Endothelial cell of umbilical vein (primary cell): ENCODE measurements at regions not wholly inside any gene's neighbourhood (a gene's known extent, or its start where the extent isn't known, plus 50 kb on each side); places are given as distances from the start of the nearest gene placed in this dataset.
"Not testable (repeated sequence)": the region's sequence is repeated elsewhere in the genome, so short reads cannot be mapped to it uniquely, and the experiment has no call there.

ENCODE experiments used
- BruUV-seq: library from RNA; stranded (reverse); fragments of 400-500 nt; replicated peaks from 2 replicates; lab custom pipeline; 2021; lab: Mats Ljungman, UMichigan
- CTCF ChIA-PET: fragments of 300-600, 350-600 bp; sonication (Branson Sonifier 250); formaldehyde crosslinking; loops from one replicate; lab custom pipeline; 2021; ENCODE audit warnings: antibody characterized with exemption, inconsistent platforms; lab: Charles Lee
- POLR2A ChIA-PET: fragments of 300-600, 350-600 bp; sonication (Branson Sonifier 250); formaldehyde crosslinking; loops from one replicate; lab custom pipeline; 2021; ENCODE audit warnings: antibody characterized with exemption, inconsistent platforms; lab: Charles Lee
- DNase-seq: peaks from one replicate; pipeline ENCODE4 v3.0.0-alpha.2; 2011; ENCODE audit warnings: low read depth, low spot score
- FAIRE-seq: peaks from 2 replicates; lab custom pipeline; 2011; peaks lifted over from hg19 to GRCh38; lab: Jason Lieb, UNC
- H2AFZ ChIP-seq: 2 replicates; pipeline ENCODE4 v1.6.0; 2012; ENCODE audit warnings: low read depth, low read length, control low read depth, inconsistent platforms
- H3K27ac ChIP-seq: 2 replicates; pipeline ENCODE4 v1.5.1; 2011; ENCODE audit warnings: low read depth, mild to moderate bottlenecking, control low read depth, low read length, moderate library complexity; ENCODE audit not compliant: insufficient read depth
- H3K27me3 ChIP-seq, 2 experiments: 2 replicates each; pipeline versions ENCODE4 v1.6.0 to v1.6.1; 2011; ENCODE audit warnings: low read length in 2 of 2, mixed read lengths in 1 of 2; ENCODE audit not compliant: control insufficient read depth in 2 of 2, insufficient read depth in 2 of 2
- H3K36me3 ChIP-seq, 2 experiments: 2 replicates in 1 of 2; 3 replicates in 1 of 2; pipeline ENCODE4 v1.5.1; 2011; ENCODE audit warnings: low read length in 2 of 2, mild to moderate bottlenecking in 1 of 2, moderate library complexity in 1 of 2; ENCODE audit not compliant: control insufficient read depth in 2 of 2, insufficient read depth in 2 of 2; ENCODE audit errors: extremely low read depth in 1 of 2
- H3K4me1 ChIP-seq: 3 replicates; pipeline ENCODE4 v1.5.1; 2011; ENCODE audit warnings: mild to moderate bottlenecking, low read length; ENCODE audit not compliant: control insufficient read depth, insufficient read depth; ENCODE audit errors: extremely low read depth
- H3K4me2 ChIP-seq: 2 replicates; pipeline ENCODE4 v1.6.1; 2011; ENCODE audit warnings: low read length, control low read depth, mixed read lengths; ENCODE audit not compliant: insufficient read depth
- H3K4me3 ChIP-seq, 3 experiments: fragments of 200-600 bp in 1 of 3; sonication (generic), shearing (Covaris generic) in 1 of 3; replicated peaks in 1 of 3; 2 replicates each; pipeline ENCODE4 v1.5.1; 2011 to 2016; ENCODE audit warnings: control low read depth in 3 of 3, low read length in 3 of 3, mild to moderate bottlenecking in 2 of 3, inconsistent platforms in 1 of 3, low read depth in 1 of 3, moderate library complexity in 1 of 3; ENCODE audit not compliant: insufficient read depth in 1 of 3
- H3K79me2 ChIP-seq: 2 replicates; pipeline ENCODE4 v1.6.0; 2012; ENCODE audit warnings: low read length, inconsistent platforms; ENCODE audit not compliant: control insufficient read depth, insufficient read depth
- H3K9ac ChIP-seq: replicated peaks from 2 replicates; pipeline ENCODE3; 2011; ENCODE audit warnings: low read length, control low read depth; ENCODE audit not compliant: insufficient read depth; ENCODE audit errors: extremely low read depth
- H3K9me1 ChIP-seq: replicated peaks from 3 replicates; pipeline ENCODE4 v1.6.0; 2011; ENCODE audit warnings: mild to moderate bottlenecking, low read length; ENCODE audit not compliant: control insufficient read depth, insufficient read depth; ENCODE audit errors: extremely low read depth
- H3K9me3 ChIP-seq: replicated peaks from 2 replicates; pipeline ENCODE4 v1.5.1; 2012; ENCODE audit warnings: low read length, inconsistent platforms; ENCODE audit not compliant: control insufficient read depth, insufficient read depth
- H4K20me1 ChIP-seq: replicated peaks from 2 replicates; pipeline ENCODE3; 2011; ENCODE audit warnings: mild to moderate bottlenecking, low read length; ENCODE audit not compliant: control insufficient read depth, insufficient read depth; ENCODE audit errors: extremely low read depth
- CTCF ChIP-seq, 2 donors: IDR thresholded peaks; 1 replicate in 1 of 2; 2 replicates in 1 of 2; pipeline ENCODE4 v1.5.1; 2011; ENCODE audit warnings: low read length in 2 of 2, mild to moderate bottlenecking in 2 of 2, moderate library complexity in 2 of 2, control low read depth in 1 of 2, inconsistent platforms in 1 of 2, low read depth in 1 of 2; ENCODE audit not compliant: insufficient read depth in 1 of 2; ENCODE audit errors: extremely low read depth in 1 of 2
- EZH2 ChIP-seq: IDR thresholded peaks from 2 replicates; pipeline ENCODE4 v1.6.1; 2012; ENCODE audit warnings: borderline replicate concordance, low read depth, mild to moderate bottlenecking, moderate library complexity, low read length, inconsistent platforms; ENCODE audit not compliant: severe bottlenecking
- FOS ChIP-seq: IDR thresholded peaks from 2 replicates; pipeline ENCODE4 v1.6.1; 2011; ENCODE audit warnings: mild to moderate bottlenecking, low read length, moderate library complexity, borderline replicate concordance; ENCODE audit not compliant: insufficient read depth
- GATA2 ChIP-seq: IDR thresholded peaks from 2 replicates; pipeline ENCODE4 v1.7.0; 2011; ENCODE audit warnings: low read depth, mild to moderate bottlenecking, moderate library complexity, mixed read lengths, low read length; ENCODE audit not compliant: insufficient read length, insufficient read depth
- MAX ChIP-seq: IDR thresholded peaks from 2 replicates; pipeline ENCODE4 v1.6.1; 2011; ENCODE audit not compliant: insufficient read depth, insufficient read length
- MYC ChIP-seq: IDR thresholded peaks from one replicate; pipeline ENCODE4 v1.6.1; 2011; ENCODE audit warnings: mild to moderate bottlenecking, low read depth, low read length
- POLR2A ChIP-seq: IDR thresholded peaks from 2 replicates; pipeline ENCODE4 v1.6.1; 2012; ENCODE audit warnings: low read depth, mild to moderate bottlenecking, control low read depth, low read length
- POLR2AphosphoS5 ChIP-seq: IDR thresholded peaks from 2 replicates; pipeline ENCODE4 v1.6.1; 2012; ENCODE audit warnings: low read depth, mild to moderate bottlenecking, control low read depth, low read length, moderate library complexity; ENCODE audit not compliant: insufficient read depth
- dilution Hi-C: fragments of 300-500 bp; cut with MboI; formaldehyde crosslinking; loops from one replicate; pipeline ENCODE4 v1.15.0; 2019; ENCODE audit warnings: low sequenced_read_pairs; ENCODE audit not compliant: extremely low pct_ligation_motif_present
- intact Hi-C: fragments of 100-400 bp; cut with micrococcal nuclease; formaldehyde crosslinking; loops from one replicate; pipeline ENCODE4 v1.10.0; 2022

GRCh38 chr6:168233875-168234213, 85.7 kb downstream of the DACT2 start:
- not testable (repeated sequence) for BruUV-seq

GRCh38 chr6:168232989-168233874, 86.3 kb downstream of the DACT2 start:
- no peaks in the 10 kb centered on the region for H3K79me2 ChIP-seq
- no peak overlapping the region for H2AFZ ChIP-seq
- no peaks in the 10 kb centered on the region for H3K9me1 ChIP-seq
- no peak overlapping the region for H3K4me3 ChIP-seq
- intact Hi-C loops, result no loop called here
- H3K9me3 ChIP-seq, result no peaks in the 10 kb centered on the region
- ChIA-PET CTCF (no interaction called here), POLR2A (no interaction called here)
- no TSS peak for BruUV-seq
- H3K9ac ChIP-seq, result no peak overlapping the region
- dilution Hi-C loops, result no loop called here
- TF ChIP-seq CTCF (IDR thresholded peaks at IDR 0.05; ENCODE audit: extremely low read depth in 1 of 2, insufficient read depth in 1 of 2, low read depth in 1 of 2, low read length in 2 of 2) (no peak), GATA2 (no peak), MYC (no peak), POLR2A (no peak), MAX (no peak), FOS (no peak), EZH2 (no peak), POLR2AphosphoS5 (no peak)
- DNase-seq (no peak), FAIRE-seq (no peak)
- no peak overlapping the region for H3K4me2 ChIP-seq
- no peak overlapping the region for H3K27ac ChIP-seq
- H3K4me1 ChIP-seq, result no peaks in the 10 kb centered on the region
- H4K20me1 ChIP-seq, result no peaks in the 10 kb centered on the region
- H3K36me3 ChIP-seq, result no peaks in the 10 kb centered on the region
- H3K27me3 ChIP-seq, result no peaks in the 10 kb centered on the region

More at GRCh38 chr6:168233875-168234213, 85.7 kb downstream of the DACT2 start:
- POLR2A ChIA-PET, H2AFZ ChIP-seq, H4K20me1 ChIP-seq, CTCF ChIA-PET, FAIRE-seq, H3K4me2 ChIP-seq, H3K36me3 ChIP-seq, H3K79me2 ChIP-seq, H3K4me1 ChIP-seq, H3K9me3 ChIP-seq, H3K27me3 ChIP-seq, dilution Hi-C loops, H3K9me1 ChIP-seq, H3K4me3 ChIP-seq, H3K27ac ChIP-seq, intact Hi-C loops, DNase-seq, H3K9ac ChIP-seq: not testable (repeated sequence)
